Ishikawa (cell line): ENCODE measurements at regions not wholly inside any gene's neighbourhood (a gene's known extent, or its start where the extent isn't known, plus 50 kb on each side); places are given as distances from the start of the nearest gene placed in this dataset.

Source experiments
- CEBPB ChIP-seq: IDR thresholded peaks from 2 replicates; pipeline ENCODE4 v1.6.1; 2012
- CREB1 ChIP-seq: IDR thresholded peaks from 2 replicates; pipeline ENCODE4 v1.6.1; 2012; ENCODE audit warnings: low read depth
- EGR1 ChIP-seq: IDR thresholded peaks from 2 replicates; pipeline ENCODE4 v1.6.1; 2012
- EP300 ChIP-seq: IDR thresholded peaks from 2 replicates; pipeline ENCODE4 v1.6.1; 2012; ENCODE audit warnings: borderline replicate concordance
- FOXM1 ChIP-seq: IDR thresholded peaks from 2 replicates; pipeline ENCODE4 v1.6.1; 2012; ENCODE audit warnings: low read depth, borderline replicate concordance
- MAX ChIP-seq: IDR thresholded peaks from 2 replicates; pipeline ENCODE4 v1.6.1; 2012
- NFIC ChIP-seq: IDR thresholded peaks from 2 replicates; pipeline ENCODE4 v1.6.1; 2012
- RAD21 ChIP-seq: IDR thresholded peaks from 2 replicates; pipeline ENCODE4 v1.6.1; 2012; ENCODE audit warnings: low read depth
- REST ChIP-seq: IDR thresholded peaks from 2 replicates; pipeline ENCODE4 v1.6.1; 2012; ENCODE audit warnings: low read depth, mild to moderate bottlenecking
- TAF1 ChIP-seq: IDR thresholded peaks from 2 replicates; pipeline ENCODE4 v1.6.1; 2012; ENCODE audit warnings: low read depth, mild to moderate bottlenecking
- TCF12 ChIP-seq: IDR thresholded peaks from 2 replicates; pipeline ENCODE4 v1.6.1; 2012; ENCODE audit warnings: low read depth
- TEAD4 ChIP-seq: IDR thresholded peaks from 2 replicates; pipeline ENCODE4 v1.6.1; 2012
- USF1 ChIP-seq: IDR thresholded peaks from 2 replicates; pipeline ENCODE4 v1.6.1; 2012
- YY1 ChIP-seq: IDR thresholded peaks from 2 replicates; pipeline ENCODE4 v1.6.1; 2012; ENCODE audit warnings: low read depth
- ZBTB7A ChIP-seq: IDR thresholded peaks from 2 replicates; pipeline ENCODE4 v1.6.1; 2012; ENCODE audit warnings: low read depth

- no peak for TF ChIP-seq NFIC
Observed at GRCh38 chr16:17014484-17015121, 456.2 kb downstream of the XYLT1 start.

GRCh38 chr16:17015702-17016101, 455.1 kb downstream of the XYLT1 start:
- no peak for TF ChIP-seq MAX
- no peak for TF ChIP-seq CEBPB
- no peak for TF ChIP-seq TAF1
- no peak for TF ChIP-seq NFIC
- TF ChIP-seq EGR1 = no peak
- no peak for TF ChIP-seq CREB1
- TF ChIP-seq TEAD4 = no peak
- no peak for TF ChIP-seq TCF12
- TF ChIP-seq FOXM1 = no peak
- no peak for TF ChIP-seq YY1
- TF ChIP-seq ZBTB7A = no peak
- TF ChIP-seq USF1 = no peak
- no peak for TF ChIP-seq REST
- TF ChIP-seq RAD21 = no peak
- TF ChIP-seq EP300 = no peak

- no peak for TF ChIP-seq RAD21
- no peak for TF ChIP-seq TAF1
- TF ChIP-seq REST = no peak
- TF ChIP-seq MAX = no peak
- TF ChIP-seq CREB1 = no peak
- no peak for TF ChIP-seq CEBPB
- no peak for TF ChIP-seq FOXM1
- TF ChIP-seq NFIC = no peak
- TF ChIP-seq USF1 = no peak
- no peak for TF ChIP-seq EGR1
- TF ChIP-seq TCF12 = no peak
- no peak for TF ChIP-seq YY1
- TF ChIP-seq ZBTB7A = no peak
- no peak for TF ChIP-seq EP300
- TF ChIP-seq TEAD4 = no peak
Observed at GRCh38 chr16:17017442-17017841, 453.3 kb downstream of the XYLT1 start.

- TF ChIP-seq EGR1 (no peak), EP300 (no peak), NFIC (no peak), TEAD4 (no peak), CREB1 (no peak), YY1 (no peak), REST (no peak), MAX (no peak), RAD21 (no peak), FOXM1 (no peak), TAF1 (no peak), TCF12 (no peak)
Observed at GRCh38 chr16:17018585-17018939, 452.2 kb downstream of the XYLT1 start.
